Stimulated activated CD4-positive, alpha-beta T cell treated with anti-CD3 and anti-CD28 coated beads, TNF-alpha, amount 100 ng/mL, for 48 hours (primary cell): ENCODE measurements at regions not wholly inside any gene's neighbourhood (a gene's known extent, or its start where the extent isn't known, plus 50 kb on each side); places are given as distances from the start of the nearest gene placed in this dataset.

Source experiments
- DNase-seq, 3 donors: peaks; one replicate each; pipeline ENCODE4 v3.0.0-alpha.2; 2020; ENCODE audit warnings: low read depth in 3 of 3

DNA sequence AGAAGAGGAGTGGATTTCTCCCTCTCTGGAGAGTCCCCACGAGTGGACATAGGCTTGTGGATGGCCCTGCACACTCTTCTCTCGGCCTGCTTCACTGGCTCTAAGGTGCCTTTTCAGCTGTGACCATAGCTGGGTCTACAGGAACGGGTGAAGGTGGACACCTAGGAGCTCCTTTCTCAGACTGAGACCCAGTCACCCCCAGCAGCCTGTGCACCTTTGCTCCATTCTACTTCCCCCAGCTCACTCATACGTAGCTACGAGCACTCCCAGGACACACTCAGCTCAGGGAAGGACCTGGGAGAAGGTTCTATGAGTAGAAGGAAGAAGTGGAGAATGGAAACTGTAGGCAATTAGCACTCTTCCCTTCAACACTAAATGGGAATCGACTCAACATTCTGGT, 272.0 kb upstream of the KLF6 start:
- no peak for DNase-seq

DNA sequence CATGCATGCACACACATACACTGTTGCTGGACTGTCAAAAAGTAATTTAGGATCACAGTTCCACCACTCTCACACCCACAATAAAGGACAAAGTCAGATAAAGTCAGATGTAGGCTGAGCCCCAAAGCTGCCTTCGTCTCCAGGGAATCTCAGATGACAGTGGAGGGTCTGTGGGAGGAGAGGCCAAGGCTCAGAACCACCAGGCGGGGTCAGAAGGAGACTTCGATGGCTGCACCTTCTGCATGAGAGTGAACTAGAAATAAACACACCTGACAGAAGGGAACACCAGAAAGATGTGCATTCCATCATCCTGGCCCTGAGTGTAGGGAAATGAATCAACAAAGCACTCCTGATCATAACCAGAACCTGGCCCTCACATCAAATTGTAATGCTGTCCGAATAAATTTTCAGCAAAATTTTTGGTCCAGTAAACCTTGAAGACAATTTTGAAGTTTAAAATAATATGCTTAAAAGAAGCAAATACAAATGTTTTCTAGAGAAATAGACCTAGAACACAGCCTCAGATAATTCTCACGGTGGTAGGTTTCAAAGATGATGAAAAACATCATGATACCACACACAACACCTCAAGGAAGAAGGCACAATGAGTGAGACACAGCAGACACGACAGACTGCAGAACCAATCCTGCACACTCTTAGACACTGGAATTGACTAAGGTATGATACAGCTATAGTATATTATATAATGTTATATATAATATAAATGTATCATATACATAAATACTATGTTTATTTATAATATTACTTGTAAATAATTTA, 269.8 kb upstream of the KLF6 start:
- DNase-seq = no peak

DNA sequence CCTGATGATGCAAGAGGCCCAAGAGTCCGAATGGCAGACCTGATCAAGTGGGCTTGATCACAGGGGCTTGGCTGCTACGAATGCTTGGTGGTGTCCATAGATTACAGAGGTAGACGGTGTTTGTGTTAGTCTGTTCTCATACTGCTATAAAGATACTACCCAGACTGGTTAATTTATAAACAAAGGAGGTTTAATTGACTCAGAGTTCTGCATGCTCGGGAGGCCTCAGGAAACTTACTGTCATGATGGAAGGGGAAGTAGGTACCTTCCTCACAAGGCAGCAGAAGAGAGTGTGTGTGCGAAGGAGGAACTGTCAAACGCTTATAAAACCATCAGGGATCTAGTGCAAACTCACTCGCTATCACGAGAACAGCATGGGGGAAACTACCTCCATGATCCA, 268.9 kb upstream of the KLF6 start:
- DNase-seq = no peak

DNA sequence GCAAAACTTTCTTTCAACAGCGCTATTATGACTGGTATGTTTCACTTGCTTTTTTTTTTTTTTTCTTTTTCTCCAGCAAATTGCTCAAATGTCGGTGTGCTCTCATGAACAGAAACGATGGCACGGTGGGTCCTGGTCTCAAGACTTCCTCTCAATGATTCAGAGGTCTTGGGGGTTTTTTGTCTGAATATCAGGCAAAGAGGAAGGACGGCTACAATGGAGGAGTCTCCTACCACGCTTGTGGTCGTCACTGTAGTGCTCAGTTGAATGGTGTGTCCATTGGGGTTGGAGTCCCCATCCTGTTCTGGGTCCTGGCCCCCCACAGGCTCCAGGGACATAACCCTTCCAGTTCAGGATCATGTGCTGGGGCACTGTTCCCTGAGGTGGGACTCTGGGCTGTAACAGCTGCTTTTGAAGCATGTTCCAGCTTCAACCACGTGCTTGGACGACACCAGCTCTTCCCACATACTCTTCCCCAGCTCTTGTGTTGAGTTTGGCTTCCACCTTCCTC, 266.7 kb upstream of the KLF6 start:
- no peak for DNase-seq

DNA sequence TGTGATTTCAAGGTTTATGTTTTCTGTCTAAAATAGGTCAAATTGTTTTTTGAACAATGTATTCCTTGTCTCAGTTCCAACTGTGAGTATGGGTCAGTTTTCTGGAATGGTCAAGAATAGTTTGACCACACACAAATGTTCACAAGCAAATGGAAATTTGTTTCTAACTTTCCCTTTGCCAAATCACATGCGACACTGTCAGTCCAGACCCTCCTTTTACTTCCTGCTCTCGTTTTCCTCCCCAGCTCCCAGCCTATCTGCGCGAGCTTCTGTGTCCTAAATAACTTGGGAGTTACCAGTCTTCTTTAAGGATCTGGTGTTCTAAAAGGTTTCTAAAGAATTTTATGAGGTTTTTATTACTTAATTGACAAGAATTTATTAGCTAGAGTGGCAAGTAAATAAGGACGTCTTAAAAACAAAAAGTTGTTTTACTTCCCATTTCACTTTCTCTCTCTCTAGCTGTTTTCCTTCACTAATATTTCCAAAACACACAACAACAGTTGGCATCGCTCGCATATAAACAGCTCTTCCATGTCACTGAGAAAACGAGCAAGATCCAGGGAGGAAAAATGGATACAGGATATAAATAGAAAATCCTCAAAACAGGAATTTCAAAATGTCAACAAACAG, 266.1 kb upstream of the KLF6 start:
- DNase-seq = no peak

DNA sequence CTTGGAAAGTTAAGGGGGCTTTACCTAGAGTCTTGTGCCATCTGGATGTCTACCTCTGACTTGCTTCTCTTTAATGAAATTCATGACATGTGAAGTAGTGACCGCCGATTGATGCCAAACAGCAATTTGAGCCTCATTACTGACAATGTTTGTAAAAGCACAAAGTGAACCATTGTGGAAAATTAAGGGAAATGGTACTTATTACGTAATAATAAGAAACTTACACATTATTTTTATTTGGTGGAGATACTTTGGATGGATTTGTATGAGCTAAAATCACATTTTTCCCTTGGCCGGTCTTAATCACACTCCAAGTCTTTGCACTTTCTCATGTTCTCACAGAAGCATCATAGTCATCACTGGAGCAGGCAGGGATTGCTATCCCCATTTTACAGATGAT, 265.1 kb upstream of the KLF6 start:
- DNase-seq = no peak

DNA sequence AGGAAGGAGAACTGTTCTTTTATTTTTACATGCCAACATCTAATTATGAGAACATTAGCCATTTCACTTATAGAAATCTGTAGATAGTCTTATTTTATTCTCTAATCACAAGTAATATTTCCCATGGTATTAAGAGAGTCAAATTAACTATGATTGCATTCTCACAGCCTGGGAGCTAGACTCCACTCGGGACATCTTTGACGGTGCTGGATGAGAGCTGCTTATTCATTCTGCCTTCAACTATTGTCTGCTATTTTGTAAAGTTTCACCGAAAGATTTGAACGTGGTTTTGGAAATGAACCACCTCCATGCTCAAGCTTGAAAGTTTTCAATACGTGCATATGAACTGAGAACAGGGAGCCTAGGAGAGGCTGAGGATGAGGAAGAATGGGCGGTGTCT, 264.3 kb upstream of the KLF6 start:
- no peak for DNase-seq

DNA sequence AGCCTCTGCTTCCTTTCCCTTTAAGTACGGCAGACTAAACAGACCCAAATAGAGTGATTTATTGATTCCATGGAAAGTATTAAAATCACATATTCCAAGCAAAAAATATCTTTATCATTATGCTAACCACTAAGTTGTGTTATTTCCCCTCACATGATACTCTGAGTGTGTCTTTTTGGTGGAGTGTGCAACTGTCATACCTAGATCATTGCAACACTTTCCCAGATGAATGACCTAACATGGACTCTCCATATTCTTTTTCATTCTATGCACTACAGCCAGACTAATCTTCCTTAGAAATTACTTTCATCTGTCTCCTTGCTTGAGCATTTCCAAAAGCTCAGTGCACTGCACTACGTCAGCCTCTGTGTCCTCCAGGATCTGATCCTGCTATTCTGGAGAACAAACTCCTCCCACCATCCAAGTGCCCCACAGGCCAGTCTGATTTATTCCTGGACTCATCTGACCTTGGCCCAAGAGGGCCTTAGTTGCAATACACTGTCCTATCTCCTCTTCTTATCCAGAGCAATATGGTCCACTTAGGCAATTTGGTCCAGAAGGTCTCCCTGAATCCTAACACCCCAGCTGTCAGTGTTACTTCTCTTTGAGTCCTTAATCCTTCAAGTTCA, 263.3 kb upstream of the KLF6 start:
- DNase-seq = no peak

DNA sequence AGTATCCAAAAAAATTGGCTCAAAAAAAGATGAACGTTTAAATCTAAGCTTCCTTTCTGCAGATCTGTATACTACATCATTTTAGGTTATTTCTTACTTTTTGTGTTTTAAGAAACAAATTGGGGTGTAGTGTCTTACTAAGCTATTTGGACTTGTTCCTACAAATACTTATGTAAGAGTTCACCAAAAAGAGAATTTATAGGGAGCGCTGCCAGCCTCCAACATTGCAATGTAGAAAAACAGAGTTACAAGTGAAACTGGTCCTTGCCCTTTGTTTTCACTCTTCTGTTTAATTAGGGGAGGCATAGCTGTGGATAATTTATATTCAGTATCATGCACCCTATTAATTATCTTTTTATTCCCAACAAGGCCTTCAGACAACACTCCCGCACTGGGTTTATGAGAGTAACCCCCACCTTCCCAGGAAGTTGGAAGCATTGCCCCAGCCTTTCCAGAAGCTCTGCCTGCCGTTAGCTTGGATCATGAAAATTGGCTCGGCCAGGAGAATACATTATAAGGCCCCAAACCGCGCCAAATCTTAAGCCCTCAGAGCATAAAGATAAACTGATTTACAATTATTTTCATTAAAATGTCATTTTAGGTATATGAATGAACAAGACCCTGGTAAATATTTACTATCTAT, 261.8 kb upstream of the KLF6 start:
- DNase-seq = no peak

DNA sequence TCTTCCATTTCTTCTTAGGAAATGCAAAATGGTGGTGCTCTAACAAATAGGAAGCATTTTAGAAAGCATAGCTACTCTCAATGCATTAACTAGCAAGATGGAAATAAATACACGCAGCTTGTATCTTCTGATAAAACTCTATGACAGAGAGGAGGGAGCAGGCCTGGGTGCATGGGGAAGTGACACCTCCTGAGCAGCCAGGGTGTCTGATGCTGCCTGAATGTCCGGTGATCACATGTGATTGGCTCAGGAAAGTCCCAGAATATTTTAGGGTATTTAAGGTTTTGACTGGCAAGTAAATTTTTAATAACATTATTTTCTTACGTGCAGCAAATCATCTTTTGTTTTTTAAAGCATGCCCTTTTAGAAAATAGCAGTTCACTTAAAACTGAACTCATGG, 261.0 kb upstream of the KLF6 start:
- no peak for DNase-seq

DNA sequence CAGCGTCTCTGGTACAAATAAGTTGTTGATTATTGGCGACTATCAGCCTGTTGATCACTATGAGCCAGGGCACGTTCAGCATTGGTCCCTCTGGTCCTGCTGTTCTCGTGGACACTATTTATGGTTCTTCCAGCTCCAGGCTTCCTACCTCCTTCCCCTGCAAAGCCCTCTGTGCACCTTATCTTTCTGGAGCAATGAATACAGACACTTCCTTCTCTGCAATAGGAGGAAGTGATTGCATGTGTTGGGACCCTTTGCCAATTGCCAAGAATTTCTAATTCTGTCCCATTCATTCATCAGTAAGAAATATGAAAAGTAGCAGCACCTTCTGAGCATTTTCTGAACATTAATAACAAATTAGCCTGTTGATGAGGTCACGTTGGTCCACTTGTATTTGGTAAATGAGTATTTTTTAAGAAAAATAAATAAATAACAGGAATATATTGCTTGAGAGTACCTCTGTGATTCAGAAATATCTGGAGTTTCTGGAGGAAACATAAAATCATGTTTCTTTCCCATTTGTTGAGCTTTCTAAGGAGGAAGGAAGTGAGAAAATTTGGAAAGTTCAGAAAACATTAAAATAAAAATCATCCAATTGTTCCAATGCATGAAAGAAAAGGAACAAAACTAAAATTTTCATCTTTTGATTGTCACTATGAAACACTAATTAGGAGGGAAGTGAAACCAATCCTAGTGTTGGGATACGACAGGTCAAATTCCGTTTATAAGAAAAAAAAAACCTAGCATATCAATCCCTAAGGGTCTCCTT, 259.1 kb upstream of the KLF6 start:
- no peak for DNase-seq

DNA sequence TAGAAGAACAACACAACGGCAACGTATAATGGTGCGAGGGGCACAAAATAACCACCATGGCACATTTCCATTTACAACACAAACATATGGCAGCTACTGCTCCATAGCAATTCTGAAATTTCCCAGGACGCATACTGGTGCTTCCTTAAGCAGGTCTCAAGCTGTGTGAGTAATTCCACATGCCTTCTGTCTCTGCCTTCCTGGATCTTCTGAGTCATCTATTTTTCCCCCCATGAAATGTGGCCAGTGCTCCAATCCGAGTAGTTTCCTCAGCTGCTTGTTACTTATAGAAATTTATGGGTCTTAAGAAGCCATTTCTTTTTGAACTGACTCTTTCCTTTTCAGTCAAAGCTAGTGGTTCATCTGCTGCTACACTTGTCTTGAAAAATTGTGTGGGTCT, 256.6 kb upstream of the KLF6 start:
- no peak for DNase-seq

DNA sequence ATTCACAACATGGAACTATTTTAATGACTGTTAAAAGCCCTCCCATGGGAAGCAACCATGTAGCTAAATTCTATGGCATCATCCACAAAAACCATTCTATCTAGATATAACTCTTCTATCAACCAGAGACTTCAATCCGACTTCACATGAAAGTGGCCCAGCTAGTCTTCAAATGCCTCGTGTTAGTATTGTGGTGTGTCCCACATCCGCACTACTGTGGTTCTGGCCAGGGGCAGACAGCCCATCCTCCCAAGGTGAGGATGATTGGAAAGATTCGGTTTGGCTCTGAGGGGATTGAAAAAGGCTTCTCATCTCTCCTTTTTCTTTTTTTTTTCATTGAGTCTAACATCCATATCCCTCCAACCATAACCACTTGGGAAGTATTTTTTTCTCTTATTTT, 253.0 kb upstream of the KLF6 start:
- no peak for DNase-seq

DNA sequence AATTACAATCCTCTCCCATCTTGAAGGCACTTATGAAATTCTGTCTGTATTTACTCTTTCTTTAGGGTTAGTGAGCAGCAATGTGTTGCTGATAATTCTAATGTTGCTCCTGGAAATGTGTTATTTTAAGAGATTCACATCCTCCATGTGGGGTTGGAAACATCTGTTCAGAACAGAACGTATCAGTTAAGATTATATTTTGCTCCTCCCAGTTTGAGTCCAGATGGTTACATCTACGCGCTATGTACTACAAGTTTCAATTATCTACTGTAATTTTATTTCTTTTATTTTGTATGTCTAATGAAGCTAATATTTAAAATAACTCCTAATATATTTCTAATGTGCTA, 250.6 kb upstream of the KLF6 start:
- DNase-seq = no peak

DNA sequence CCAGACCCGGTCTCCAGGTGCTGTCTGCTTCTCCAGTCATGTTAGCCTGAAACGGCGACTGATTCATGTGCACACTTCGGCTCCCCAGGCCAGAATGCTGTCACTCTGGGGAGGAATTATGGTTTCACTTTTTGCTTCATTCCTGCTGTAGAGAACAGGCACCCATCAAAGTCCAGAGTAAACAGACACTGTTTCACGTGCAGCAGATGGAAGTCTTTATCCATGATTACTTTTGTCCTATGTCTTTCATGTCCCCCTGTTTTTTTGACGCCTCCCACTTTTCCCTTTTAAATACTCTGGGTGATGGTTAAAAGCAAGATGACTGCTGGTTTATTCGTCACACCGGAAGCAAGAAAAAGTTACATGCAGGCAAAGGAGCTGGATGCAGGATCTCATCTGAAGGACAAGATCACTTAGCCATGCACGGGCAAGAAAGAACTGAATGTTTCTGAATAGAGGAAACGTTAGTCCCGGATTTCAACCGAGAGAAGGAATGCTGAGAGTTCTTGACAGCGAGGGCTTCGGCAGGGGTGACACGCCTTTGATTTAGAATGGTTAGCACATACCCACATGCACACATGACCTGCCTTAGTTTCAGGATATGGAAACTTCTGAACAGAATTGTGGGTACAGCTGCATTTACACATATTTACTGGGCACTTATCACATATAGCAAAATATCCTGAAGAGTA, 250.0 kb upstream of the KLF6 start:
- DNase-seq = peak in 1 of 3 donors; percentile 17

DNA sequence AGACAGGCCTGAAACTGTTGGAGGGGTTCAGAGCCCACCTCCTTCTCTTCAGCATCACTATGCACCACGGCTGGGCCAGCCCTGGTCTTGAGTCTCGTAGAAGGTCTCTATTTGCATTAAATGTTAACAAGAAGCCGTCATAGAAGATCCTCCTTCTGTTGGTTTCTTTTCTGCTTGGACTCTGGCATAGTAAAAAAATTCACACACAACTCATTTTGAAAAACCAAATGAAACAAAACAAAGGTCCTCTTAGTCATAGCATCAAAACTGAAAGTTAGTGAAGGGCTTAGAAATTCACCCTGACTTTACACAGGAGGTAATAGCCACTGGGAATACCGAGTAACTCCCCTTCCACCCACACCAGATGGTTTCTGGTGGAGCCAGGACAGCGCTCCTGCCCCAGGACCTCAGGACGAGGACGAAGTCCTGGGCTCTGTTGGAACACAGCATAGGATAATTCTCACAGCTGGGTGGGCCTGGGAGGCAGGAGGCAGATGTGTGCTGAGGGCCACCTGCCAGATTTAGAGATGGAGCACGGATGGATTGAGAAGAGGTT, 248.4 kb upstream of the KLF6 start:
- DNase-seq = no peak

DNA sequence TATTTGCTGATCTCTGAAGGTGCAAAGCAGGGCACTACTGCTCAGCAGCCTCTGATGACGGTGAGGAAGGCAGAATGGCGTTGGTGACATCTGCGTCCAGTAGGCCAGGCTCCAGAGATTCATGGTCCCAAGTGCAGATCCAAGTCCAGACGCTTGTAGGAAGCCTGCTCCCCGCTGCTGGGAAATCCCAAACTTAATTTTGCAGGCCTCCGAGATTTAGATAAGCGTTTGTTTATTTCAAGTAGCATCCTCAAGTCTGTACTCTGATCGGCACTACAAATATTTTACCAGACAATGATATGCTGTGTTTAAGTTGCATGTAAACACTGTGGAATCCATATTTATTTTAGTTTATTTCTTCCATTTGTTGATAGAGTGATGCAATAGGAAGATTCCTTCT, 244.9 kb upstream of the KLF6 start:
- no peak for DNase-seq

DNA sequence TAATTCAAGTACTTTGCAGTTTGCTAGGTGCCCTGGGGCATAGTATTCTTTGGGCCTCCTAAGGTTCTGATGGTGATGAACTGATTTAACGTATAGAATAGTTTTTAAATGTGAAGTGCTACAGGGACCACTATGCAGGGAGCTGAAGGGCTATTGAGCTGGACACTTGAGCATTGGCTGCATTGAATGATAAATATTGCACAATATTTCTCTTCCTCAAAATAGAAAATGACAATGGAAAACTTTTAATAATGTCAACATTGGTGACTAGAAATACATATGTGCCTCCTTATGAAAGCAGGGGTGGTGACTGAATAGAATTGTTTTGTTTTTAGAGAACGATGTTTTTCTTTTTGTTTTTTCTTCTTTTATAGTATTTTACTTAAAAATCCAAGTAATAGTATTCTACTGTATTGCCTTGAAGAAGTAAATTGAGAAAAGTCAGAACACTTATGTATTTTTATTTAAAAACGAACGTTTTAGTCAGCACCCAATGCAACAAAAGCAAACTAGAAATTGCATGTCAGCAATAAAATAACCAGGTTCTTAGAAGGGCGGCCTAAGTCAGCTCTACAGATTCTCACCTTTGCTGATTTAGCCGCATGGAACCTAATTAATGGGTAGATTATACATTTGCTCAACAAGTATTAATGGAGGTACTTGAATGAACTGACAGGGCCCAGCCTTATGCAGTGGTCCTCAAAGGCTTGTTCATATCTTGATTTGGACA, 244.0 kb upstream of the KLF6 start:
- DNase-seq = no peak

DNA sequence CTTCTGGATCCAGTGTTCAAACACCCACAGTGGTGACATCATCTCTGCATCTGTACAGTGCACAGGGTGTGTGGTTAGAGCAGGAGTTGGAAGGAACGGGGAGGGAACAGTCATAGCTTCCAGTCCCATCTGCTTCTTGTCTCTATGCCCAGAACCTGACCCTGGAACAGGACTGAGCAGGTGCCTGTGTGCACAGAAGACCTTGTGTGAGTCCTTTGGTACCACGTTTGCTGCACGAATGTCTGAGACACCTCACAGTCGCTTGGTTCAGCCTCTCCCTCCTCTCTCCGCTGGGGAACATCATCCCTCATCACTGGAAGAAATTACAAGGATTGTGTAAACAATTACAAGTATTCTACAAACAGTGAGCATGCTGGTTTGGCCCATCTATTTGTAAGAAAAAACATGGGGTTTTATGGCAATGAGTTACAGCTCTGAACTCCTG, 243.0 kb upstream of the KLF6 start:
- DNase-seq = no peak

DNA sequence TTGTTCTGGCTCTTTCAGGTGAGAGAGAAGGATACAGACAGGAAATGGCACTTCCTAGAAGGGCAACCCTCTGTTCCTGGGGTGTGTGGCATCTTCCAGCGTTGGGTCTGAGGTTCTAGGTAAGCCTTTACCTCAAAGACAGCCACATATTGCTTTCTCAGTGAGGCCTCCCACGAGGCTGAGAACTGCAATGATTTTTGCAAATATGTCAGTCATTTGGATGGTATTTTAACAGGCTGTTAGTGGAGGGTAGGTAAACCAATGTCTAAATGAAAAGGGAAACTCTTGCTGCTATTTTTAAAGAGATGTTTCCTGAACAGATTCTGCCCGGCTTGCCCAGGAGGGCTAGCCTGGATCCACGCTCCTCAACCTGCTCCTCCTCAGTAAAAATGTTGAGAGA, 240.3 kb upstream of the KLF6 start:
- DNase-seq = no peak
